NCI-H2029 (cell line): ENCODE measurements at regions not wholly inside any gene's neighbourhood (a gene's known extent, or its start where the extent isn't known, plus 50 kb on each side); places are given as distances from the start of the nearest gene placed in this dataset.
"Not testable (repeated sequence)": the region's sequence is repeated elsewhere in the genome, so short reads cannot be mapped to it uniquely, and the experiment has no call there.

Source experiments
- DNase-seq: peaks from one replicate; lab custom pipeline; 2025; lab: John Stamatoyannopoulos, UW

DNA sequence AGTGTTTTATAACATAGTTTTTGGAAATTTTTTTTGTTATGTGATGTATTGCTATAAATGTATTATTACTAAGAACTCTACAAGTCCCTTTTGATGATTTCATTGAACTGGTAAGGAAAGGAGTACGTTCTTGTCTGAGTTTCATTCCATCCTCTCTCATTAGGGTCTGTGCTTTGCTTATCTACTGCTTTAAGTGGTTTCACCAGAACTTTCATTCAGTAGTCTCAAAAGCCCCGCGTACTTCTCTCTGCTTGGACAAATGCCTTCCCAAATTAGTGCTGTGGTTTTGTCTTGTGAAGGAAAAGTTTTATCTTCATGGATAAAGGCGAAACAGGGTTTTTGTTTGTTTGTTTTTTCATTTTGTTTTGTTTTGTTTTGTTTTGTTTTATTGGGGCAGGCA is 469.8 kb upstream of the WWC1 start:
- no peak for DNase-seq

DNA sequence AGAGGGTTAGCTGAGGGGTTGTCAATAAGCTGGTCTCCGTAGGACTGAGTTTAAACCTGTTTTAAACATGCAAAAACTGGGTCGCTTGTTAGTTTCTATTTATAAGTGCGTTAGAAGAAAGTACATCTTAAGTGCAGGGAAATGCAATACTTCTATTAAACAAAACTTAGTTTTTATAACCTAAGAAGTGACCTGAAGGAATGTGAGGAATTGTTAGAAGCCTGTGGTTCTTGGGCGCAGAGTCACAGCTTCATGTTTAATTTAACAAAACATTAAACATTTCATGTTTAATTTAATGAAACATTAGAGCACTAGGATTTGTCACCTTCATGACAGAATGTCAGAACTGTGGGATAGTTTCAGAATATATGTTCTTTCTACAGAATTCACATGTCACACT is 469.2 kb upstream of the WWC1 start:
- no peak for DNase-seq

DNA sequence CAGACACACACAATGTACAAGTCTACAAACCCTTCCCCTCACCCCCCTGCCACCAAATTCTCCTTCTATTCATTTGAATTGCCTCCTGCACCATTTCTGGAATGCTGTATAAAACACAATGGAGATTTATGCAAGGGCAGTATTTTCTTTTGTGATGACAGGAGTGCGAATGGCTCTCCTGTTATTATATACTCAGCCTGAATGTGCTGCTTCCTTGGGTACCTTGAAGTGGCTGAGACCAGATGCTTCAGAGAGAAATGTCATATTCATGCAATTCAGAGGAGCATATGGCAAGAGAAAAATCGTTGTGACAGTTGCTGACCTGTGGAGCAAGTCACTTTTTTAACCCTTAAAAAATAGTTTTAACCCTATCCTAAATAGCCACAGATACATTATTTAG is 468.0 kb upstream of the WWC1 start:
- no peak for DNase-seq

DNA sequence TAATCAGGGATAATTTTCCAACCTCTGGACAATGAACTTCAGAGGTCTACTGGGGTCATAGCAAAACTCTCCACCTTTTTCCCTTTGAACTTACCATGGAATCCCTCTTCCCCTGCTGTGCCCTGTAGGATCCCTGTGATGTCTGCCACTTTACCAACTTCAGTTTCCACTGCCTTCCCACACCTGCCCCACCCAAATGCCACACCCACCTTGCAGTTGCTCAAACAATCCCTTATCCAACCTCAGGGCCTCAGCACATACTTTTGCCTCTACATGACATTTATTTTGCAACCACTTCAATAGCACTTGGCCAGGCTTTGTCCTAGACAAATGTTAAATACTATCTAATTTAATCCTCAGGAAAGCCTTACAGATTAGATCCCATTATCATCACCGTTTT is 463.7 kb upstream of the WWC1 start:
- no peak for DNase-seq

DNA sequence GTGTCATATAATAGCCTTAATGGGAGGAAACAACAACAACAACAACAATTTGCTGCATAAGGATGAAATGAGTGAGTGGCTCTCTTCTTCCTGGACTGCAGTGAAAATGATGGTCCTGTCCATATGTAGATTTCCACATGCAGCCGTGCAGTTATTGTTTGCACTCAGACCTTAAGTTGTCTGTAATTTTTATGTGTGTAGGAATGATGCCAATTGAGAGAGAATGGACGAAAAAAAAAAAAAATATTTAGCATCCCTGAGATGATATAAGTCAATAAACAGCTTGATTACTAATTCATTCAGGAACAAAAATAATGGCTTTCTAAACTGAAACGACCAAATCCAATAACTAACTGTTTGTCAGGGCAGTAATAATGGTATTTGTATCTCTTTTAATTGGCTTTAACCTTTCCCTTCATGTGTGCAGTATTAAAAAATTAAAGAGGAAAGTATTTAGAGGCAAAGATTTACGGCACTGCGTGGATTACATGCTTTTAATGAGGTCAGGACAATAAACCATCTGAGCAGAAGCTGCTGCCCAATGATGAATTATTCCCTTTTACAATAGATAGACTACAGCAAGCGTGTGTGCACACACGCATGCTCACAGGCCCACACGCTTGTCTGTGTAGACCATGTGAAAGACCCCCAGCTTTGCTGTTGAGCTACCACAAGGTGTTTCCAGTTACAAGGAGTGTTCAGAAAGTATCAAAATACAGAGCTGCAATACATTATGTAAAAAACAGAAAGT is 459.5 kb upstream of the WWC1 start:
- DNase-seq = no peak

DNA sequence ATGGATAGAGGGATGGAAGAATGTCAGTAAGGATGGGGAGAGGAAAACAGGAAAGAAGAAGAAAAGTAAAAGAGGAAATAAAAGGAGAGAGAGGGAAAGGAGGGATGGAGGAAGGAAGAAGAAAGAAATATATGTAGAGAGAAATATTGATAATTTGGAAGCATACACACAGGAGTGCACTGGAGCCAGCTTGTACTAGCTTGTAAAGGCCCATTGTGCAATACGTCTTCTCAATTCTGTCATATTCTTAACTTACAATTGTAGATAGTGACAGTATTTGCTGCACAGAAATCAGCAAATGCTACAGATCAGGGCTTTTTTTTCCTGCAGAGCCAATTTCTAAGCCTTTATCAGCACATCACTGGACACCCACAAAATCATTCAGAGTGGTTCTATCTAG is 458.8 kb upstream of the WWC1 start:
- no peak for DNase-seq

DNA sequence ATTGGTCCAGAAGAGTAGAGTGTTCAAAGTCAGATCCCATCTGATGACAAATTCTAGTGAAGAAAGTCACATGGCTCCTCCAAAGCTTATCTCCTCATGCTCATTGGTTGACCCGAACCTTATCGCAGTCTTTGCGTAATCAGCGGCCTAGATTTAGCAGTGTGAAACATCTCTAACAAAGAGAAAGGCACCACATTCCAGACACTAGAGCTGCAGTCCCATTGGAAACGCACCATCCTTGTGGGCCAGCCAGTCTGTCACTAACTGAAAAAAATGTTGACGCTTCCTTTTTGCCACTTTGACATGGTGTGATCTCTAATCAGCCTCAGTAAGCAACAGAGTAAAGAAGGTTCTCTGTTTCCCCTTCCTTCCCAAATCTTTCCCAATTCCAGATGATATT is 458.0 kb upstream of the WWC1 start:
- DNase-seq = no peak

DNA sequence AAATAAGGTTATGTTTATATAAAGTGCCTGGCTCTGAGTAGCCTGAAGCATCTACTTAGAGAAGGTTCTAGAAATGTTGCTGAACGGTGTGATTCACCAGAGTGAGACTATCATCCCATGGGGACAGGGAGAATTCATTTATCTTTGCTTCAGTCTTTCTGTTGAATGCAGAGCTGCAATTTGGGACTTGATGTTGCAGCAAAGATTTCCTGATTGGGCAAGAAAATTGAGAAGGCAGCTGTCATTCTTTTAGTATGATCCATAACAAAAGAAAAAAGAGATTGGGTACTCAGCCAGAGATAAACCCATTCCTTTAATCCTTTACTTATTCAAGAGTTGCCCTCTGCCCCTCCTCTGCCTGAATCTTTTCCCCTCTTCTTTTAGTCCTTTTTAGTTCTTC is 456.3 kb upstream of the WWC1 start:
- no peak for DNase-seq

DNA sequence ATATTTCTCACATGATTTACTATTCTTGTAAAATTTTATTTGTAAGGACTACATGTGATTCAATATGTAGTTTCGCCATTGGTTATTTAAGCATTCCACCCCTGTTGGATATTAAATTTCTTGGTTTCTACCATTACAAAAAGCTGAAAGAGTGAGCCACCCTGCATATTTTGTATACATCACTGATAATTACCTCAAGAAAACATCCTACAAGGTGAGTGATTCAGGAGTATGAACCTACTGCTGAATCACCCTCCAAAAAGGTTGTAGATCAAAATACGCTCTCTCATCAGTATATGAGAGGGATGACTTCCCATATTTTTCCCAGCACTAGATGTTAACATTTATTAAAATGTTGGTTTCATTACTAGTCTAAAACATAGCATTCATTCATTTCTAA is 454.3 kb upstream of the WWC1 start:
- no peak for DNase-seq

DNA sequence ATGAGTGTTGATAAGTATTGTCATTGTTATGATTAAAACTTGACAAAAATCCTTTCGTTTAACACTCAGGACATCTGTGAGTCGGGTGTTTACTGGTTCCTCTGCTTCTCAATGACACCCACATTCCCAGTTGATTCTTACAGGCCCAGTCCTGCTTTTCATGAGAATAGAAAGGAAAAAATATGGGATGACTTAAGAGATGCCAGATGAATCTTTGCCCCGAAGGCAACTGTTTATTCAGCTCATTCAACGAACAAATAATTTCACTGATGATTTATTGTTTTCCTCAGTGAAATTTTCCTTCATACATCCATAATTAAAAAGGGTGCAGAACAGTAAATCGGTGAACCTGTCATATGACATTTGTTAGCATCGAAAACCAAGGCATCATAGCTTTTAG is 452.4 kb upstream of the WWC1 start:
- no peak for DNase-seq

DNA sequence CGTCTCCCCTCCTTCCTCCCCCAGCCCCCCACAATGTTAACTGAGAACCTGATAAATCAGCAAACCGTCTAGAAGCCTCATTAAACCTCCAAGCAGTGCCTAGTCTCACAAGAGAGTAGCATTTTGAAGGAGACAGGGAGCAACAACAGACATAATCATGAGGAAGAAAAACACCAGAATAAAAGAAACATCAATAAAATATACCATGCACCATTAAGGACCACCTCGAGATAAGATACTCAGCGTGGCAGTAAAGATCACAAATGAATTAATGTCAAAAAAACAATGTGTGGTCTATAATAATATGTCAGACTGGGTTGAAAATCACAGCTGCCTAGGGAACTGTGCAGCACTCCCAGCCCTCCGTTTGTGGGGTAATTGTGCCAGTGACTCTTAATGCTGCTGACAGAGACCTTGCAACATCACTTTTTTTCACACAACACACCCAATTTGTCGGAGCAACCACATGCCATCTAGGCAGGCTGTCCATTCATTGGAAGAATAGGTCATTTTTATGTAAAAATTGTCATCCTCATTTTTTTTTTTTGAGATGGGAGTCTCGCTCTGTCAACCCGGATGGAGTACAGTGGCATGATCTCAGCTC is 450.8 kb upstream of the WWC1 start:
- DNase-seq = no peak

DNA sequence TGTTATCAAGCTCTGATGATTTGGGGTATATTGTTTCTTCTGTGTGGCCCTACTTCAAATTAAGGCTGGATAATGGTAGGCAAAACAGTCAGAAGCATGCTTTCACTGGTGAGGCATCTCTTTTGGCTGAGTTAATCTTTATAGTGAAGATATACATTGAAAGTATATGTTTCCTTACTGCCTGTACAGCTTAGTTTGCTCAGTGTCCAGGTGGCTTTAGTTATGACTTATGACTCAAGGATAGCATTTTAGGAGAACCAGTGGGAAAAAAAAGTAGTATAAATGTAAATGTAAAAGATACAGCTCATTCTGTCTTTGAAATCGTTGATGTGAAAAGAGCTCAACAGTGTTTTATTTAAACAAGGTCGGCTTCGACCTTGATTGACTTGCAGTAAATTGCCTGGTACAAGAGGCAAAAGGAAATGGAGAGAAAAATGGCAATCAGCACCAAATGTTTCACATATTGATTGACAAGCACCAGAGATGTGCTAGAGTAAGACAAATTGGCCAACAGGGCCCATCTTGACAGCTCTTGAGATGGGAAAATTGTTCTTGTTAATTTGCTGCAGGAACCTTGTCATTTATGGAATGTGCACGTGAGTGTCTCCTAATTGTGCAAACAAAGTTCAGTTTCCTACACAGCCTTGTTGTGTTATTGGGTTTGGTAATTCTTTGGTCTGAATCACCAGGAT is 447.4 kb upstream of the WWC1 start:
- no peak for DNase-seq

DNA sequence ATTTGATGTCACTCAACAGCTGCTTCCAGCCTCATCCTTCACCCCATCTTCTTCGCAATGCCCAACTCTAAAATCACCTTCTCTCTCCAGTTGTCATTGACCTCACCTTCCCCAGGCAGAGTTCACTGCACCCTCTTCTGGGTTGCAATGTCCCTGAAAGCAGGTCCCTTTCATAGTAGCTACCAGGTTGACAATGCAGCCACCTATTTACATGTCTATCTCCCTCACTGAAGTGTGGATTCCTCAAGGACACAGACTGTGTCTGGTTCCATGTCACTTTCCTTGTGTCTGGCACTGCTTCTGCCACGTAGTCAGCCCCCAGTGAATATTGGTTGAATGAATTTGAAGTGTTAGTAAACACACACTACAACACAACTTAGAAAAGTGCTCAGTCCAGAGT is 445.5 kb upstream of the WWC1 start:
- DNase-seq = no peak

DNA sequence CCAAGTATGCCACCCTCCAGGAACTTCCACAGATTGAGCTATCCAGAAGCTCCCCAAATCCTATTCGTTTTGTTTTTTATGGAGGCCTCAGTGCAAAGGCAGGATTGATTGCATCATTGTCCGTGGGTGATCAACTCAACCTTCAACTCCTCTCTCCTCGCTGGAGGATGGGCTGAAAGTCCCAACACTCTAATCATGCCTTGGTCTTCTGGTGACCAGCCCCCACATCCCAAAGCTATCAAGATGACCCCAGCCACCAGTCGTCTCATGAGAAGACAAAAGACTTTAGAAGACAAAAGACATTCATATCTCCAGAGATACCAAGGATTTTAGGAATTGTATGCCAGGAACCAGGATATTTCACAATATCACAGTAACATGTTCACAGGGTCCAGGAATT is 441.6 kb upstream of the WWC1 start:
- DNase-seq = no peak

DNA sequence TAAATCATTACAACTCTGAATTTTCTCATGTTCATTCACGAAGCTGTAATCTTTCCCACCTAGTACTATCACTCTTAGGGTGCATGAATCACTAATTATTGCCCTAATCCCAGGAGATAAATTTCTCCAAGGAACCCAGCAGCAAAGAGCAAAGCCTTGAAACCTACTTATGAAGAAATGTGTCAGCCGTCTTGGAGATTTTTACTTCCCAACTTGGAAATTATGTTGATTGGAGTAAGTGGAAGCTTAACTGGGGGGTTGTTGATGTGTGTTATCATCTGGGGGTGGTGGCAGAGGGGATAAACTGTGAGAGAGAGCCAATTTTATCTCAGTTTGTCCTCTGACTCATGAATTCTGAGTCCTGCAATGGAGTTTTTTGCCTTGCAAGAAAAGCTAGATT is 440.5 kb upstream of the WWC1 start:
- no peak for DNase-seq

DNA sequence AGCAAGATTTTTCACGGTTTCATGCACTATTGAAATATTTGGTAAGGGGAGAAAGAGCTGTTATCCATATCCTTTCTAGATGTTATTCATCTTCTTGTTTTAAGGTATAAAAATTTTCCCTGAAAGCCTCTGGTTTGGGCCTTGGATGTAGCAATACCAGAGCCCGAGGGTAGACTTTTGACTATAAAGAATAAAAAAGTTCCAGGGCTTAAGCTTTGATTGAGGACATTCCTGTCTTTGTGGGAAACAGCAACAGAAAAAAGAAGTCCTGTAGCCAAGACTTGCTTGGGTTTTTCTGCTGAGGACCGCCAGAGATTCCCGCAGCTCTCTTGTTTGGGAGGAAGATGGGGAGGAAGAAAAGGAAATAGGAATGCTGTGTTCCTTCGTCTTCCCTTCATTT is 440.0 kb upstream of the WWC1 start:
- DNase-seq = no peak

DNA sequence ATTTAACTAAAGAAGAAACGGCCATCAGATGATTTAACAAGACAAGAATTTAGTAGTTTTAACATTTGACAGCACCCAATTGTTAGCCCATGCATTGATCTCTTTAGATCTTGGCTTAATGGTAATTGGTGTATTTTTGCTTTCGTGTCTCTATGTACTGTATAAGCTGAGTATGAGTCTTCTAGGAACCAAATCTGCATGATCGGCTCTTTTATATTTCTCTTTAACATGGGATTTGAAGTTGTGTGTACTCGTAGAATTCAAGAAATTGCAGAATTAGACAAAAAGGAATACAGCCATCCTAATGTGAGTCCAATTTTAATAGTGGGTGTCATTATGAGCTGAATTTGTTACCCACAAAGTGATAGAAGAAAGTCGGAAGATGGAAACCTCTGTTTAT is 438.9 kb upstream of the WWC1 start:
- no peak for DNase-seq

DNA sequence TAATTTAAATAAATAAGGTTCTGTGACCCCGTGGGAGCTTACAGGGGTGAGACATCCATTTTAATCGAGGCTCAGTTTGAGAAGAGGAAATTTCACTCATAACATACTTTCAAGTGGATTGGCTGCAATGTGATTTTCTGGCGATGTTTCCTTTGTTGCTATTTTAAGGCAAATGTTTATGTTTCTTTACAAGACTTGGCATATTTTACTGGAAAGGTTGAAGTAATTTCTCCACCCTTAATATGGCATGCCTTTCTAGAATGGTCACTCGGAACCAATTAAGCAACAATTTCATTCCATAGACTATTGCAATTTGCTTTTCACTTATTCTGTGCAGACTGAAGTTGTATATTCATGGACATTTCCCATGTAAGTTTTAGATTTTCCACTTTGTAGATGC is 438.0 kb upstream of the WWC1 start:
- no peak for DNase-seq

DNA sequence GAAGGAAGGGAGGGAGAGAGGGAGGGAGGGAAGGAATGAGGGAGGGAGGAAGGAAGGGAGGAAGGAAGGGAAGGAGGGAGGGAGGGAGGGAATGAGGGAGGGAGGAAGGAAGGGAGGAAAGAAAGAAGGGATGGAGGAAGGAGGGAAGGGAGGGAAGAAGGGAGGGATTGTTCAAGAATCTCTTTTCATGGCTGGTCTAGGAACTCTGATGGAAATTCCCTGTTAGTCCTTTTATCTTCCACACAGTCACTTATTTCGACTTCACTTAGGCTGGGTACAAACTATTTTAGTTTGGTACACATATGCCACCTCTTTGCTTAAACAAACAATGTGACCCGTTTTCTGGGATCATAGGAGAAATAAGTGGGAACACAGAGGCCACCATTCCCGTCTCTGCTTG is 435.6 kb upstream of the WWC1 start:
- DNase-seq = no peak

DNA sequence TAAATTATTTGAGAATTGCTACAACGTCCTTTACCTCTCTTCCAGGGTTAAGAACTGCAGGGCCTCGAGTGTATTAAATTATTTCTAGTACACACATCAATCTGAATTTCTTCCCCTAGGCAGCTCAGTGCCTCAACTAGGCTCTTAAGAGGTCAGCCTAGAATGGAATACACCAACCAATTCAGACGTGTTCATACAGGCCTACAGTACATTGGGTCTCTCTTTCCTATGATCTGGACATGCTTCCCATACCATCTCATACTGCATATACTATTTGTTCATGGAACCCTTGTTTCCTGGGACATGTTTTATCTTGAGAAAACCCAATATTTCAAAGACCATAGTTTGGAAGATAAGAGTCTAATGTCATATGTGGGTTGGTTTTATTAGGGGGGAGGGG is 434.1 kb upstream of the WWC1 start:
- no peak for DNase-seq

DNA sequence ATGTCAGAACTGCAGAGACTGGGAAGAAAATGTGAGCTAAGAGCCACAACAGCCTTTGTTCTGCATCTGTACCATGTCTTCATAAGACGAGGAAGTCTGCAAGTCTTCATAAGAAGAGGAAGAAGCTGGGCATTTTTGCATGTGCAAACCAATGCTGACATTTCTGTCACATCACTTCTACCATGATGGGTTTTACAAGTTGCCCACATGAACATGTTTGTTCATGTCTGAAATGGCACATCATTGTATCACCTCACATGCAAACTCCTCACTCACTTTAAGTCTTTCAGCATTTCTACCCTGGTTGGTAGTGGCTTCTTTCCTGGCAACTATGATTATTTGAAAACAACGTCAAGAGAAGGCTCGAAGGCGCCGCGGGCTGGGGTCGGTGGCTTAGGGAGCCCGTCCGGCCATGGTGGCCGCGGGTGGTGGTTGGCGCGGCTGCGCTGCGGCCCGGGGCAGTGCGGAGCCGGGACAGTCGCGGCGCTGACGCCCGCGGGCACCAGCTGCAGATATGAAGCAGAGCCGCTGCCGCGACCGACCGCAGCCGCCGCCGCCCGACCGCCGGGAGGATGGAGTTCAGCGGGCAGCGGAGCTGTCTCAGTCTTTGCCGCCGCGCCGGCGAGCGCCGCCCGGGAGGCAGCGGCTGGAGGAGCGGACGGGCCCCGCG is 433.1 kb upstream of the WWC1 start:
- DNase-seq = not testable (repeated sequence)

DNA sequence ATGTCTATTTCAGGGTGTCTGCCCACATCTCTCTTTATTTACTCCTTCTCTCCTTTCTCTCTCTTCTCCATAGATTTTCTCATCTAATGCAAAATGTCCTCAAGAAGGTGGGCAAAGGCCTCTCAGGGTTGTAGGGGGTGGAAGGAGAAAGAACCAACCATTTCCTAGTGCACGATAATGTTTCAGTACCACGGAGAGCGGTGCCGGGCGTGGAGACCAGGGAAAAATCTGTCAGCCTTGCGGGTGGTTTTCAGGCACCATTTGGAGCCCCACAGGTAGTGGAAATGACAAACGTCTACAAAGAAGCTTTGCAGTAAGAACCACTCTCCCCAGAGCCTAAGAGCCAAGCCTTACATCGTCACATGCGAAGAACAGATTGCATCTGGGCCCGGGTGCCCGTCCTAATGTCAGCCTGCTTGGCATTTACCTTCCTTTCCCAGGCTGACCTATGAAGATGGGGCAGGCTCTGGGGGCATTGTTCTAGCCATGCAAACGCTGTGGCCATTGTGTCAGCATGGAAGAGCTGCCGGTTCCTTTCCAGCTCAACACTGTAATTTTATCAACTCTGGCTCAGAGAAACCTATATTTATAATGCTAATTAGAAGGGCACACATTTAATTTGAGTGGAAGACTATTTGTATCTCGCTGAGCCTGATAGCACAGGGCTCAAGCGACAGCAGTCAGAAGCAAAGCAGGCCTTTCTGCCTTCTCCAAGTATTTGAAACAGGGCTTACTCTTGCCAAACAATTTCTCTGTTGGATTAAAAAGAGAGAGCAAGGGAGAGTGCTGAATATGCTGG is 430.1 kb upstream of the WWC1 start:
- DNase-seq = no peak
